Activated CD8-positive, alpha-beta memory T cell treated with anti-CD3 and anti-CD28 coated beads for 36 hours (primary cell): ENCODE measurements at regions not wholly inside any gene's neighbourhood (a gene's known extent, or its start where the extent isn't known, plus 50 kb on each side); places are given as distances from the start of the nearest gene placed in this dataset.

ENCODE experiments used
- CTCF ChIA-PET: fragments of 350-600 bp; sonication (Branson Sonifier 250); formaldehyde crosslinking; loops from one replicate; lab custom pipeline; 2021; ENCODE audit warnings: antibody characterized with exemption; lab: Charles Lee
- POLR2A ChIA-PET: fragments of 350-600 bp; sonication (Branson Sonifier 250); formaldehyde crosslinking; loops from one replicate; lab custom pipeline; 2021; ENCODE audit warnings: antibody characterized with exemption; lab: Charles Lee

DNA sequence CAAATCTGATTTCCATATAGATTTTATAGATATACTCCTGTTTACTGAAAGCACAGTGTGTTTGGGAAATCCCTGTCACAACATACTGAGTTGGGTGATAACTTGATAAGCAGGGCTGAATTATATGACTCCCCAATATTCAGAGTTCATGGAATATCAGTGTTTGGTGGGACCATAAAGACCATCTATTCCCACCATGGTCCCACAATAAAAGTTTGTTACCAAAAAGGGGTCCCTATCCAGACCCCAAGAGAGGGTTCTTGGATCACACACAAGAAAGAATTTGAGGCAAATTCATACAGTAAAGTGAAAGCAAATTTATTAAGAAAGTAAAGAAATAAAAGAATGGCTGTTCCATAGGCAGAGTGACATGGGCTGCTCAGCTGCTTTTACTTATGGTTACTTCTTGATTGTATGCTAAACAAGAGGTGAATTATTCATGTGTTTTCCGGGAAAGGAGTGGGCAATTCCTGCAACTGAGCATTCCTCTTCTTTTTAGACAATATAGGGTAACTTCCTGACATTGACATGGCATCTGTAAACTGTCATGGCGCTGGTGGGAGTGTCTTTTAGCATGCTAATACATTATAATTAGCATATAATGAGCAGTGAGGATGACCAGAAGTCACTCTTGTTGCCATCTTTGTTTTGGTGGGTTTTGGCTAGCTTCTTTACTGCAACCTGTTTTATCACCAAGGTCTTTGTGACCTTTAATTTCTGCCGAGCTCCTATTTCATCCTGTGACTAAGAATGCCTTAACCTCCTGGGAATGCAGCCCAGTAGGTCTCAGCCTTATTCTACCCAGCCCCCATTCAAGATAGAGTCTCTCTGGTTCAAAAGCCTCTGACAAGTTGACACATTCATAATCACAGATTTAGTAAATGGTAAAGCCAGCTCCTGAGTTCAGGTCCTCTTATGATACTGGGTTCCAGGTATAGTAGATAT is 240.6 kb upstream of the PDGFD start:
- ChIA-PET POLR2A (no interaction called here), CTCF (no interaction called here)

DNA sequence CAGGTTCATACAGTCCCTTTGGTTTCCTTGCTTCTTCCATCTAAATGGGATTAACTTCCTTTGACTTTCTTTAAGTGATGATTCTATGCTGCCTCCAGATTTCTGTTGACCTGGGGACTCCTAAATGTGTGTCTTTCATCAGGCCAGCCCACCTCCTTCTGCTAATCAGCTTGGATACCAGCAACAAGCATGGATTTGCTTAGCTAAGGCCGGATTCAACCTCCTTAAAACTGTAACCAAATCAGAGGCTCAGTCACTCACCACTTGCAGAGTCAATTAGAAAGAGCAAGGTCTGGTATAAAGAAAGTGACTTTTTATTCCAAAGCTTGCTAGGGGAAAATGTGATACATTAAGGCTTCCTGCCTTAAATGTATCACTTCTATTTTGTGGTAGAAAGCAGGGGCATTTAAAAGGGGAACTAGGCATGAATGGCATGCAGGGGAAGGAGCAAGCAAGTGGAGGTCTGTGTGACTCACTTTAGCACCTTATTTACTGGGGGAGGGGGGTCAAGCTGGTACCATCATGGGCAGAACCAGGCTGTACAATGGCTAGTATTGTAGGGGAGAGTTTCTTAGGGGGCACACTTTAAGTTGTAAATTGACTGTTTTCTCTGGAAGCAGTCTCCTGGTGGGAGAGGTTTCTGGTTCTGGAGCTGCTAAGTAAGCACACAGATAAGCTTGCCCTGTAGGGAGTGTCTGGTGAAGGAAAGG is 239.0 kb upstream of the PDGFD start:
- ChIA-PET POLR2A (no interaction called here), CTCF (no interaction called here)

DNA sequence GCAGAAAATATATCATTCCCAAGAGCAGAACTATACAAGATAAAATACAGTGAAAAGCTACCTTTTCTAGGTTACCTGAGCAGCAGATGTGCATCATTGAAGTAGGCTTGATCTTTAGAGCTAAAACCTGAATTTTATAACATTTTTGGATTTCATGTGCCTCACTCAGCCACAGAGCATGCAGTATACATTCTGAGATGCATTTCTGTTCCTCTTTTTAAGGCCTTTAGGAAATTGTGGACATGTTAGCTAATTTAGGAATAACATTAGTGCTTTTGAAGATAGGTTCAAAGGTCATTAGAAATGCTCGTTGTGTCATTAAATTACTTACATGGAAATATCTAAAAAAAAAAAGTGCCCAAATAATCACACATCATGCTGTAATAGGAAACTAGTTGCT is 230.6 kb upstream of the PDGFD start:
- CTCF ChIA-PET: no interaction called here
- POLR2A ChIA-PET: no interaction called here

DNA sequence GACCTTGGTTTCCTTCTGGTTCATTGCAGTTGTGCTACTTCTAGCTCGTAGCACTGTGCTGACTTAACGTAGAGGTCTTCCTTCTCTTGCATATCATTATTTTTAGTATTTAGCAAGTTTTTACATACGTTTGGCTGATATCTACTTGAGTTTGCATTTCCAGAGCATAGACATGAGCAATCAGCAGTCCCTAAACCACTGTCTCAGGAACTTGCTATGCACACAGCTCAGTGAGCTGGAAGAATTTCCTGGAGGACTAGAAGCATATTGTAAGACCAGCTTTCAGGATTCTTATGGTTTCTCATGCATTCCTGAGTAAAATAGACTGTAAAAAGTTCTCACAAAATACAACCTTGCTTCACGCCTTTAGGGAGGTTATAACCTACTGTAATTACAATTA is 226.7 kb upstream of the PDGFD start:
- ChIA-PET POLR2A (no interaction called here), CTCF (no interaction called here)

DNA sequence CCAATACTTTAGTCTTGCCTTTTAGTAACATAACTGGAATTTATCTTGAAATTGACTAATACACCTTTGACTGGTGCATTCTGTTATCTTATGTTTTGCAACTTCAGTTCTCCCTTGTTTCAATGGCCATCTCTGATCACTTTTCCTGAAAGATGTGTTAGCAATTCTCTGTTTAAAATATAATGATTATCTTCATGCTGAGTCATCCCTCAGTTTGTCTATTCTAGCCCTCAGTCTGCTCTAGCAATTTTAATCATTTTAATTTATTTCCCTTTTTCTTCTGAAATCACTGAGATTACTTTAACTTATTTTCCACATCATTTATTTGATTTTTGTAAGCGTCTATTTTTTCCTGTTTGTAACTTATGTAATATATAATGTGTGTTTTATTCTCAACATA is 221.9 kb upstream of the PDGFD start:
- ChIA-PET POLR2A (no interaction called here), CTCF (no interaction called here)

DNA sequence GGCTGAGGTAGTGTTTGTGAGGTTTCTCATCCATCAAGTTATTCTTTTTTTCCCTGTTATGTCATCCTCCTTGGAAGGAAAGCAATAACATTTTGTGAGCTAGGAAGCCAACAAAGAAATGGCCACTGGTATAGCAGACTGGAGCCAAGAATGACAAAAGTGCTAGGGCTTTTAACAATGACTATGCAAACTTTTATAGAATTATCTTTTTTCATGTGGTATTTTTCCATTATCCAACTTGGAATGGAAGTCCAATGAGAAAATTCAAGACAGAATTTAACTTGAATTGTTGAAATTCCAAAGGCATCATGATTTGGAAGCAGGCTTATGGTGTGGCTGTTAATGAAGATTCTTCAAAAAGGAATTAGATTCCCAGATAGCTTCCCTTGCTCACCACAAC is 216.4 kb upstream of the PDGFD start:
- POLR2A ChIA-PET: no interaction called here
- CTCF ChIA-PET: no interaction called here

DNA sequence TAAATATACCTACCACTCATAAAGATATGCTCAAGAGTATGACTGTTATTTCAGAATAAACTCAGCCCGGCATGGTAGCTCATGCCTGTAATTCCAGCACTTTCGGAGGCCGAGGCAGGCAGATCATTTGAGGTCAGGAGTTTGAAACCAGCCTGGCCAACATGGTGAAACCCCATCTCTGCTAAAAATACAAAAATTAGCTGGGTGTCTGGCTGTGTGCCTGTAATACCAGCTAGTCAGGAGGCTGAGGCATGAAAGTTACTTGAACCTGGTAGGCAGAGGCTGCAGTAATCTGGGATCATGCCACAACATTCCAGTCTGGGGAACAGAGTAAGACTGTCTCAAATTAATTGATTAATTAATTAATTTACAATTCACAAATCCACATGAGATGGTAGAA is 208.2 kb upstream of the PDGFD start:
- ChIA-PET POLR2A (no interaction called here), CTCF (interaction anchor here (0.8 kb wide), 1 partner anchor 603 kb away, joined by 3 read pairs; no protein-coding TSS in a partner anchor)

DNA sequence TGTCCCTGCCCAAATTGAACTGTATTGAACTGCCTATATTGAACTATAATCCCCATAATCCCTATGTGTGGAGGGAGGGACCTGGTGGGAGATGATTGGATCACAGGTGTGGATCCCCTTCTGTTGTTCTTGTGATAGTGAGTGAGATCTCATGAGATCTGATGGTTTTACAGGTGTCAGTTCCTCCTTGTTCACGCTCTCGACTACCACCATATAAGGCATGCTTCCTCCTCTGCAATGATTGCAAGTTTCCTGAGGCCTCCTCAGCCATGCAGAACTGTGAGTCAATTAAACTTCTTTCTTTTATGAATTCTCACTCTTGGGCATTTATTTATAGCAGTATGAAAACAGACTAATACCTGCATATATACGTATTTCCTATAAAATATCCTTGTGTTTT is 206.5 kb upstream of the PDGFD start:
- CTCF ChIA-PET: no interaction called here

DNA sequence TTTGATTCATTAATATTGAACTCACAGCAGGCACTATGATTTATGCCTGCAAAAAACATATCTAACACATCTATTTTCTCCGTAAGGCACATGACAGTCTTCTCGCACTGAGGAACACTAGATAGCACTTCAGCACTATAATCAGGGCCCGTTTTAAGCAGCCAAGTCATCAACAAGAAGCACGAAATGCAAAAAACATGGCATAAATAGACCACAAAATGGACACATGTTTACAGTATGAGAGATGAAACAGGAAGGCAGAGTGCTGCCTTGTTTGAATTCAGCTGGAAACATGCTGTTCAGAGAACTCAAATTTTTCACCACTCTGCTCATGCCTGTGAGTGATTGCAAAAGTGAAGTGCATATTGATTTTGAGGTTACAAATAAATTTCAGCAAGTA is 205.8 kb upstream of the PDGFD start:
- POLR2A ChIA-PET: no interaction called here
- CTCF ChIA-PET: no interaction called here

More for the DNA sequence above, 206.5 kb upstream of the PDGFD start:
- POLR2A ChIA-PET: no interaction called here

DNA sequence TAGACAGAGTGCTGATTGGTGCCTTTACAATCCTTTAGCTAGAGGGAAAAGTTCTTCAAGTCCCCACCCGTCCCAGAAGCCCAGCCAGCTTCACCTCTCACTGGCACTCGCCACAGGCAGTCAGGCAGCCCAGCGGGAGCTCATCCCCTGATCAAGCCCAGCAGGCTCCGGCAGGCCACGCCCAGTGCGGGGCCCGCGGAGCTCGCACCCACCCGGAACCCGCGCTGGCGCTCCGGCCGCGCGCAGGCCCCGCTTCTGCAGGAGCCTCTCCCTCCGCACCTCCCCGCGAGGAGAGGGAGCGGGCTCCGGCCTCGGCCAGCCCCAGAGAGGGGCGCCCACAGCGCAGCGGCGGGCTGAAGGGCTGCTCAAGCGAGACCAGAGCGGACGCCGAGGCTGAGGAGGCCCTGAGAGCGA is 202.4 kb upstream of the PDGFD start:
- CTCF ChIA-PET: interaction anchor here (0.5 kb wide), 1 partner anchor 1060 kb away, joined by 3 read pairs; no protein-coding TSS in a partner anchor
- POLR2A ChIA-PET: no interaction called here

DNA sequence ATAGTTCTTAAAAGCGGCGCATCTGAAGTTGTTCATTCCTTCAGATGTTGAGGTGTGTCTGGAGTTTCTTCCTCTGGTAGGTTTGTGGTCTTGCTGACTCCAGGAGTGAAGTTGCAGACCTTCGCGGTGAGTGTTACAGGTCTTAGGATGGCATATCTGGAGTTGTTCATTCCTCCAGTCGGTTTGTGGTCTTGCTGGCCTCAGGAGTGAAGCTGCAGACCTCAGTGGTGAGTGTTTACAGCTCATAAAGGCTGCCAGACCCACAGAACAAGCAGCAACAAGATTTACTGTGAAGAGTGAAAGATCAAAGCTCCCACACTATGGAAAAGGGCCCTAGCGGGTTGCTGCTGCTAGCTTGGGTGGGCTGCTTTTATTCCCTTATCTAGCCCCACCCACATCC is 201.7 kb upstream of the PDGFD start:
- CTCF ChIA-PET: interaction anchor here (0.5 kb wide), 1 partner anchor 1060 kb away, joined by 3 read pairs; no protein-coding TSS in a partner anchor
- POLR2A ChIA-PET: no interaction called here

DNA sequence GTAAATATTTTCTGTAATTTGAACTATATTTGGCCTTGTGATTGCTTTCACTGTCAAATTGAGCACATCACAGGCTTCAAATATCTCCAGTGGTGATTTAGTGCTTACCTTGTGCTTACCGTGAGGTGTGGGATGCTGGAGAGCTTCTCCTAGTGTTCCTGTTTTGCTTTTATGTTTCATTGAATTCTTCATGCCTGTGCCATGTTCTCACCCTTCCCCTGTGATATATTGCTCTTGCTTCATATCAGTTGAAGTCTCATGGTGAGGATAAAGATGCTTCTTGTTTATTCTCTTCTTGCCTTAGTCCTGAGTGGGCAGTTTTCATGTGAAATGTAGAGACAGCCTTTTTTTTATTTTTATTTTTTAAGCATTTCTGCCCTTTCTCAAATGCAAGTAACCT is 198.0 kb upstream of the PDGFD start:
- CTCF ChIA-PET: no interaction called here

DNA sequence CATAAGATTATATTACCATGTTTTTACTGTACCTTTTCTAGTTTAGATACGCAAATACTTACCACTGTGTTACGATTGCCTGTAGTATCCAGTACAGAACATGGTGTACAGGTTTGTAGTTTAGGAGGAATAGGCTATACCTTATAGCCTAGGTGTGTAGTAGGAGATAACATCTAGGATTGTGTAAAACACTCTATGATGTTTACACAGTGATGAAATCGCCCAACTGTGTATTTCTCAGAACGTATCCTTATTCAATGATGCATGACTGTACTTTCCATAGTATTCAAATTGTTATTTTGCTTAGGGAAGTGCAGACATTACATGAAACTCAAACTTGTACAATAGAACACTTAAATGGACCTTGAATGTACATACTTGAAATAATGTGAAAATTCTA is 188.1 kb upstream of the PDGFD start:
- CTCF ChIA-PET: no interaction called here

More for the DNA sequence above, 198.0 kb upstream of the PDGFD start:
- POLR2A ChIA-PET: no interaction called here

DNA sequence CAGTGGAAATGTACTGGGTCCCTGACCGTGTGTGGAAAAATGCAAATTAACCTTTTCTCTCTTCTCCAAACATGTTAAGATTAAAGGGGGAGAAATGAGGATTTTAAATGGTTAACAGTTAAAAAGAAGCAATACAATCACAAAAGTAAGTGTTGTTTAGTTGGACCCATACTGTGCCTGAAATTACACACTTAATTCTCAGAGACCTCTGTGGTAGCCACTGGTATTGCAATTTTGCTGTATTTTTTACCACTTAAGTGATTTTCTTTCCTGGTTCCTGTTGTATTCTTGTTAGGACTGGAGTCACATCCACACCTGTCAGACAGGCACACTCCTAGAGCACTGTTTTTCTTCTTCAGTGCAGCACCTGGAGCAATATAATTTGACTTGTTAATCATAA is 179.6 kb upstream of the PDGFD start:
- POLR2A ChIA-PET: no interaction called here
- CTCF ChIA-PET: no interaction called here

More for the DNA sequence above, 188.1 kb upstream of the PDGFD start:
- POLR2A ChIA-PET: no interaction called here

DNA sequence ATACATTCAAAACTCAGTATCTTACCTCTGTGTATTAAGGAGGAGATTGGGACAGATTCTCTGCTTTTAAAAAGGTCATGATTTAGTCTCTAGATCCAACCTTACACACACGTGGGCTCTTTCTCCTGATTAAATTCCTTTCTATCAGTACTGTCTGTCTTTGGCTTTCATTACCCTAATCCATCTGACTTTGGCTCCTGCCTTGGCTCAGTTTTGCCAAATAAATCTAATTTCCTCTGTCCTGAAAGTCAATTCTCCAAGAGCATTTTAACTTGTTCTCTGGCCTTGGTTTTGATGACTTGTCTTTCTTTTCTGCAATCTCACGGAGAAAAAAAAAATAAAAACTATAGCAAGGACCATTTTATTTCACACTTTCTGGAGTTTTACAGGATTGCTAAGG is 176.6 kb upstream of the PDGFD start:
- ChIA-PET POLR2A (no interaction called here), CTCF (no interaction called here)

DNA sequence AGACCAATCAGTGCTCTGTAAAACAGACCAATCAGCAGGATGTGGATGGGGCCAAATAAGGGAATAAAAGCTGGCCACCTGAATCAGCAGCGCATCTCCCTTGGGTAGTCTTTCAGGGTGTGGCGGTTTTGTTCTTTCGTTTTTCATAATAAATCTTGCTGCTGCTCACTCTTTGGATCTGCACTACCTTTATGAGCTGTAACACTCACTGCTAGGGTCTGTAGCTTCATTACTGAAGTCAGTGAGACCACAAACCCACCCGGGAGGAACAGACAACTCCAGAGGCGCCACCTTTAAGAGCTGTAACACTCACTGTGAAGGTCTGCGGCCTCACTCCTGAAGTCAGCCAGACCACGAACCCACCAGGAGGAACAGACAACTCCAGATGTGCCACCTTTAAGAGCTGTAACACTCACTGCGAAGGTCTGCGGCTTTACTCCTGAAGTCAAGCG is 175.5 kb upstream of the PDGFD start:
- POLR2A ChIA-PET: no interaction called here
- CTCF ChIA-PET: no interaction called here

DNA sequence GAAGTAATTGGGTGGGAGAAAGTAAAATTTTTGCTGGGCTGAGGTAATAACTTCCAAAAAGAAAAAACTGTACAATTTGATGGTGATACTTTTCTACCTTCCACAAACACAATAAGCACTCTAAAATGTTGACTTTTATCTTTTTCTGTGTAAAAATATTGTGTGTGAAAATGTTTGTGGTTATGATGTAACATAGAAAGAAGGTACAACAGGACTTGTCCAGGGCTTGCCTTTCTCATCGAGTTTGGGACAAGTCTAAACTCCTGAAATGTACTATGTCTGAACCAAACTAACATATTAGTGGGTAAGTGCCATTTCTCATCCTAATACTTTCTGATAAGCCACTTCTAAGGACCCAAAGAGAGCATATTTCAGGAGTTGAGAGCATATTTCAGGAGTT is 174.2 kb upstream of the PDGFD start:
- POLR2A ChIA-PET: no interaction called here
- CTCF ChIA-PET: no interaction called here

DNA sequence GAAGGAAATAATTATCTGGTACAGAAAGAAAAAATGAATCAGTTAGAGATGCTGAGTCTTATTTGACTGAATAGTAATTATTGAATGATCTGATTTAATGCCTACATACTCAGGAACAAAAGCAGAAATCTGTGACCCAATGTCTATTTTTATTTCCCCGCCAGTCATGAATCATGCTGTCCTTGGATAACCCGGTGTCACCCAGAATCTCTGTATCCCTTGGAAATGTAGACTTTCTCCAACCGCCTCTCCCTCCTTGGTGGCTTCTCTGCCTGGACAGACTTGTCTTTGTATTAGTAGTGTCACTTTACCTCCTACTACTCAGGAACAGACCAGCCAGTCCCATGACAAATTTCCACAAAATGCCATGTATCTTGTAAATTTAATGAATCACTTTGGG is 173.3 kb upstream of the PDGFD start:
- CTCF ChIA-PET: no interaction called here
- POLR2A ChIA-PET: no interaction called here

DNA sequence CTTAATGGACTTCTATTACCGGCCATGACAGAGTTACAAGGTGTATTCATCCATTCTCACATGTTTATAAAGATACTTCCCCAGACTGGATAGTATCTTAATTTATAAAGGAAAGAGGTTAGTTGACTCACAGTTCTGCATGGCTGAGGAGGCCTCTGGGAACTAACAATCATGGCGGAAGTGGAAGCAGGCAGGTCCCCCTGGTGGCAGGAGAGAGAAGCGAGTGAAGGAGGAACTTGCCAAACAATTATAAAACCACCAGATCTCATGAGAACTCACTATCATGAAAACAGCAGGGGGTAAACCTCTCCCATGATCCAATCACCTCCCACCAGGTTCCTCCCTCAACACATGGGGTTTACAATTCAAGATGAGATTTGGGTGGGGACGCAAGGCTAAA is 170.0 kb upstream of the PDGFD start:
- CTCF ChIA-PET: no interaction called here
- POLR2A ChIA-PET: no interaction called here

DNA sequence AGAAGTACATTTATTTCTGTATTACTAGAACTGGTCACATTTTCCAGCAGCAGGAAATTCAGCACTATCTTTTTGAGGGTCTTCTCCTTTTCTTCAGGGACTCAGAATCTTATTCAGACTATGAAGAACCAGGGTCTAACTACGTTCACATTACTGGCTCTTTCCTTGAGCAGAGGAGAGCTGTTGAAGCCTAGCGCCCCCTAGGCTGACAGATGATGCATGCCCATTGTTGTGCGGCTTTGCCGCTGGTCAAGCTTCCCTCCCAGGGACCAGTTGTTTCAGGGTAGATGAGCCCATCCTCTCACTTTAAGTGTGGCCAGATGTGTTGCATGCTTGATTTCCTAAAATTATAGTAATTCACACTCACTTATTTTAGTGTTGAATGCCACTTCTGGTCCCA is 168.2 kb upstream of the PDGFD start:
- ChIA-PET POLR2A (no interaction called here), CTCF (no interaction called here)
